Neural crest cell (in vitro differentiated cells): ENCODE measurements at regions not wholly inside any gene's neighbourhood (a gene's known extent, or its start where the extent isn't known, plus 50 kb on each side); places are given as distances from the start of the nearest gene placed in this dataset.

Experiments used
- DNase-seq: peaks from one replicate; pipeline ENCODE4 v3.0.0; 2021; ENCODE audit warnings: low read depth, mixed read lengths, low spot score
- H3K27ac Mint-ChIP-seq: one replicate; pipeline ENCODE4 v1.8.0; 2021; ENCODE audit warnings: mild to moderate bottlenecking, mixed read lengths; ENCODE audit not compliant: unreplicated experiment
- H3K27me3 Mint-ChIP-seq: 2 replicates; pipeline ENCODE4 v1.8.0; 2021; ENCODE audit warnings: low read depth, mild to moderate bottlenecking, mixed read lengths
- H3K36me3 Mint-ChIP-seq: 2 replicates; pipeline ENCODE4 v1.8.0; 2021; ENCODE audit warnings: low read depth, mild to moderate bottlenecking, mixed read lengths
- H3K4me1 Mint-ChIP-seq: 2 replicates; pipeline ENCODE4 v1.8.0; 2021; ENCODE audit warnings: mixed read lengths
- H3K4me3 Mint-ChIP-seq: one replicate; pipeline ENCODE4 v1.8.0; 2021; ENCODE audit warnings: mild to moderate bottlenecking, mixed read lengths
- H3K9me3 Mint-ChIP-seq: 2 replicates; pipeline ENCODE4 v1.8.0; 2021; ENCODE audit warnings: mixed read lengths
- TF ChIP-seq, protein P1 (sequence below): fragments of 200-600 bp; sonication (generic); conservative IDR thresholded peaks from 2 replicates; pipeline ENCODE4 v1.5.0; 2021; ENCODE audit warnings: antibody characterized with exemption, mild to moderate bottlenecking

- DNase-seq: no peak
- Mint-ChIP-seq H3K4me1 (no peaks in the 10 kb centered on the region), H3K36me3 (no peaks in the 10 kb centered on the region), H3K4me3 (no peak overlapping the region), H3K27ac (no peak overlapping the region), H3K27me3 (no peaks in the 10 kb centered on the region), H3K9me3 (no peaks in the 10 kb centered on the region)
- TF ChIP-seq, protein P1, sequence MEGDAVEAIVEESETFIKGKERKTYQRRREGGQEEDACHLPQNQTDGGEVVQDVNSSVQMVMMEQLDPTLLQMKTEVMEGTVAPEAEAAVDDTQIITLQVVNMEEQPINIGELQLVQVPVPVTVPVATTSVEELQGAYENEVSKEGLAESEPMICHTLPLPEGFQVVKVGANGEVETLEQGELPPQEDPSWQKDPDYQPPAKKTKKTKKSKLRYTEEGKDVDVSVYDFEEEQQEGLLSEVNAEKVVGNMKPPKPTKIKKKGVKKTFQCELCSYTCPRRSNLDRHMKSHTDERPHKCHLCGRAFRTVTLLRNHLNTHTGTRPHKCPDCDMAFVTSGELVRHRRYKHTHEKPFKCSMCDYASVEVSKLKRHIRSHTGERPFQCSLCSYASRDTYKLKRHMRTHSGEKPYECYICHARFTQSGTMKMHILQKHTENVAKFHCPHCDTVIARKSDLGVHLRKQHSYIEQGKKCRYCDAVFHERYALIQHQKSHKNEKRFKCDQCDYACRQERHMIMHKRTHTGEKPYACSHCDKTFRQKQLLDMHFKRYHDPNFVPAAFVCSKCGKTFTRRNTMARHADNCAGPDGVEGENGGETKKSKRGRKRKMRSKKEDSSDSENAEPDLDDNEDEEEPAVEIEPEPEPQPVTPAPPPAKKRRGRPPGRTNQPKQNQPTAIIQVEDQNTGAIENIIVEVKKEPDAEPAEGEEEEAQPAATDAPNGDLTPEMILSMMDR: no peak
Measured at GRCh38 chr10:62577076-62577475, 202.9 kb downstream of the ZNF365 start.

DNA sequence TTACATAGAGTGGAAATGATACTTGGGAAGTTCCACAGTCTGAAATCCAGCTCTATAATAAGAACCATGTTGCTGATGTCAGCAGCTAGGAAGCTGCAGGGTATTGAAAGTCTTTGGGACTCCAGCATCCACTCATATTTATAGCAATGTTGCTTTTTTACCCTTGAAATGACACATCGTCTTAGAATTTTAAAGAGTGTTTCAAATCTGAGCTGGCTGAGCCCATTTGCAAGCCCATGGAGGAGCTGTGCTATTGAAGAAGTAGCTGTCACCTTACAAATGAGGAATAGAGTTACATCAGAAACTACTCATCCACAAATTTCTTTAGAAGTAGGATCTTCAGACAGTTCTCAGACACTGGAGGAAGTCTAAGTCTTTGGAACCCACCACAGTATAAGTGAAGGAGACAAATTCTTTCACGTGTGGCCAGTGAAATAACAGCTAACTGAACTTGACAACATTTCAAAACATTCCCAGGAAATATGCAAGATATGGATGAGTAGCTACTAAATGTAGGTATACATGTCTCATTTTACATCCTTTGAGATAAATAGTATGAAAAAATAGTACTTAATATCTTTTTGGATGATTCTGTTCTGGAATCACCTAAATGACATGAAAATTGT, 203.6 kb downstream of the ZNF365 start:
- no peak for DNase-seq
- TF ChIP-seq, protein P1: no peak
- H3K36me3 Mint-ChIP-seq: no peaks in the 10 kb centered on the region
- H3K4me1 Mint-ChIP-seq: no peaks in the 10 kb centered on the region
- H3K9me3 Mint-ChIP-seq: no peaks in the 10 kb centered on the region
- H3K4me3 Mint-ChIP-seq: no peak overlapping the region
- H3K27ac Mint-ChIP-seq: no peak overlapping the region
- H3K27me3 Mint-ChIP-seq: no peaks in the 10 kb centered on the region

DNA sequence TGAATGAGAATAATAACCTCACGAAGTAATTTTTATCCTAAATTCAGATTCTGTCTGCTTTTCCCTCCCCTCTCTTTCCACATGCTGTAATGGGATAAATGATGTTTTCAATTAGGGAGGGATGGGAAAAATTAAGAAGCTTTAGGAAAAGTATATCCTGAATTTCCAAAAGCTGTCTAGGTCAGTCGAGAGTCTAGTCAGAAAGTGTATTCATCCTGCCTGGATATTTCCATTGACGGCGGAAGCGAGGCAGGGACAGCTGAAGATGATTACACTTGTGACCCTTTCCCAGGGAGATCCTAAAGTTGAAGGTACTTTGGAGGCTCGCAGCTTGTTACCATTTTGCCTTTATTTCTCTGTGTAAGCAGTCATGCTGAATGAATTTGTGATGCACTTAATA, 204.1 kb downstream of the ZNF365 start:
- no peaks in the 10 kb centered on the region for H3K9me3 Mint-ChIP-seq
- H3K4me1 Mint-ChIP-seq: no peaks in the 10 kb centered on the region
- no peak overlapping the region for H3K4me3 Mint-ChIP-seq
- H3K27ac Mint-ChIP-seq: no peak overlapping the region
- no peaks in the 10 kb centered on the region for H3K27me3 Mint-ChIP-seq
- H3K36me3 Mint-ChIP-seq: no peaks in the 10 kb centered on the region
- DNase-seq: no peak
- TF ChIP-seq, protein P1: no peak

DNA sequence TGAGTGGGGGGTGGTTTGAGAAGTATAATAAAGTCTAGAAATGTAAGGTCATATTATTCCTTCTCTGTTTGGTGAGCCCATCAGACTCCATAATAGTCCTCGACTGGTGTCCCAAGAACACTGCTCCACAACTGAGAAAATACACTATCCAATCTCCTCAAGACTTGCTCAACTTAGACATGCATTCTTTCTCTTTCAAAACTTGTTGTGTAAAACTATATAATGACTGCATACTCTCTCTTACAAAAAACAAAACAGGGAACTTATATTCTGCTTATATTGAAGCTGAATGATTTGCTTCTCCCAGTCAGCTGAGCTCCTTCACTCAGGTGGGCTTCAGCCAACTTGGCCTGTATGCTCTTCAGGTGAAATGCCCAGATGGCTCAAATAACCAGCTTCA, 204.7 kb downstream of the ZNF365 start:
- TF ChIP-seq, protein P1: no peak
- DNase-seq: no peak
- H3K27ac Mint-ChIP-seq: no peak overlapping the region
- no peaks in the 10 kb centered on the region for H3K9me3 Mint-ChIP-seq
- no peak overlapping the region for H3K4me3 Mint-ChIP-seq
- no peaks in the 10 kb centered on the region for H3K36me3 Mint-ChIP-seq
- H3K27me3 Mint-ChIP-seq: no peaks in the 10 kb centered on the region
- H3K4me1 Mint-ChIP-seq: no peaks in the 10 kb centered on the region

DNA sequence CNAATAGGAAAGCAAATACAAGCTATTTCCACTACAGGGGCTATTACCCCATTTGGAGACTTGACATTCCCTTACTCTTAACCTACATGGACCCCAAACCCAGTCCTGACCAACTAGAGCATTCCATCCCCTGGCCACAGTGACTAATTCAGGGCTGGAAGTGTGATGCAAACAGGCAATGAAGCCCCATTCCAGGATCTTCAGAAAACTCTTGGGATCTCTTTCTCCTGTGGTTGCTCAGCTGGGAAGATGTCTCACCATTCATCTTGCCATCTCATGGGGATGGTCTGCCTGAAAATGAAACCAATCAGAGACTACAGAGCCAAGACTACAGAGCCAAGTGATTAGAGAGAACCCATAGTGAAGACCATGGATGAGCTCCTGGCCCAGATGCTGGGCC, 206.2 kb downstream of the ZNF365 start:
- Mint-ChIP-seq H3K27me3 (no peaks in the 10 kb centered on the region), H3K36me3 (no peaks in the 10 kb centered on the region), H3K4me3 (no peak overlapping the region), H3K4me1 (no peaks in the 10 kb centered on the region), H3K9me3 (no peaks in the 10 kb centered on the region), H3K27ac (no peak overlapping the region)
- no peak for DNase-seq
- TF ChIP-seq, protein P1: no peak
